ENCODE measurements at regions not wholly inside any gene's neighbourhood (a gene's known extent, or its start where the extent isn't known, plus 50 kb on each side); places are given as distances from the start of the nearest gene placed in this dataset.

DNA sequence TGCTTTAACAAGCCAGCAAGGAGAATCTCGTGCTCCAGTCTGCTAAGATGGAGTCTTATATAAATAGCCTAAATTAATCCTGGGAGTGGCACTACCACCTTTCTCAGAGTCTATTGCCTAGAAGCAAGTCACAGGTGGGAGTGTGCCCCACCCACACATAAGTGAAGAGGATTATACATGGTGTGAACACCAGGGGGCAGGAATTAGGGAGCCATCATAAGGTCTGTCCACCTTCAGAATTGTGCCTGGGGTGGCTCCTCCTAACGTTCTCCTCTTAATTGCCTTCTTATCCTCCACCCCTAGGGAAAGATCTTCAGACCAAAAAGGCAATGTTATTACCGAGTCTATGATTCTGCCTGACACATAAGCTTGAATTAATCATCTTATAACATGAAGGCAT is 276.8 kb upstream of the SESN3 start:
- no peak for DNase-seq (ENCODE audit: extremely low read depth, low read depth)
- TF ChIP-seq, protein P1, sequence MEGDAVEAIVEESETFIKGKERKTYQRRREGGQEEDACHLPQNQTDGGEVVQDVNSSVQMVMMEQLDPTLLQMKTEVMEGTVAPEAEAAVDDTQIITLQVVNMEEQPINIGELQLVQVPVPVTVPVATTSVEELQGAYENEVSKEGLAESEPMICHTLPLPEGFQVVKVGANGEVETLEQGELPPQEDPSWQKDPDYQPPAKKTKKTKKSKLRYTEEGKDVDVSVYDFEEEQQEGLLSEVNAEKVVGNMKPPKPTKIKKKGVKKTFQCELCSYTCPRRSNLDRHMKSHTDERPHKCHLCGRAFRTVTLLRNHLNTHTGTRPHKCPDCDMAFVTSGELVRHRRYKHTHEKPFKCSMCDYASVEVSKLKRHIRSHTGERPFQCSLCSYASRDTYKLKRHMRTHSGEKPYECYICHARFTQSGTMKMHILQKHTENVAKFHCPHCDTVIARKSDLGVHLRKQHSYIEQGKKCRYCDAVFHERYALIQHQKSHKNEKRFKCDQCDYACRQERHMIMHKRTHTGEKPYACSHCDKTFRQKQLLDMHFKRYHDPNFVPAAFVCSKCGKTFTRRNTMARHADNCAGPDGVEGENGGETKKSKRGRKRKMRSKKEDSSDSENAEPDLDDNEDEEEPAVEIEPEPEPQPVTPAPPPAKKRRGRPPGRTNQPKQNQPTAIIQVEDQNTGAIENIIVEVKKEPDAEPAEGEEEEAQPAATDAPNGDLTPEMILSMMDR (IDR thresholded peaks at IDR 0.05; ENCODE audit: low read depth, low read length) = no peak

DNA sequence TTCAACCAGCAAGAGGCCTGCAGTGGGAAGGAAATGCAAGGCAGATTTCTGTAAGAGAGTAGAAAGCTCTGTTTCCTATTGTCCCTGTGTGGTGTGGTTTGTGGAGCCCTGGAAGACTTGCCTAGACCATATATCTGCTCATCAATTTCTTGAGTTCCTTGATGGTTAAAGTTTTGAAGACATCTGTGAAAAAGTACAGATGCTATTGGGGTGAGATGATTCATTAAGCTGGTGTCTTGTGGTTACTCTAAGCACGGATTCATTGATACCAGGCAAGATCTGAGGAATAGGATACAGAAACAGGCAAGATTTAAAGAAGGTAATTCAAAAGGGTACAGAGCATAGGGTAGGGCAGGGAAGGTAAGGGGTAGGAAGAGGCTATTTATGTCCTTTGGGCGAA is 275.8 kb upstream of the SESN3 start:
- no peak for DNase-seq (ENCODE audit: extremely low read depth, low read depth)
- TF ChIP-seq, protein P1 (IDR thresholded peaks at IDR 0.05; ENCODE audit: low read depth, low read length) = no peak

DNA sequence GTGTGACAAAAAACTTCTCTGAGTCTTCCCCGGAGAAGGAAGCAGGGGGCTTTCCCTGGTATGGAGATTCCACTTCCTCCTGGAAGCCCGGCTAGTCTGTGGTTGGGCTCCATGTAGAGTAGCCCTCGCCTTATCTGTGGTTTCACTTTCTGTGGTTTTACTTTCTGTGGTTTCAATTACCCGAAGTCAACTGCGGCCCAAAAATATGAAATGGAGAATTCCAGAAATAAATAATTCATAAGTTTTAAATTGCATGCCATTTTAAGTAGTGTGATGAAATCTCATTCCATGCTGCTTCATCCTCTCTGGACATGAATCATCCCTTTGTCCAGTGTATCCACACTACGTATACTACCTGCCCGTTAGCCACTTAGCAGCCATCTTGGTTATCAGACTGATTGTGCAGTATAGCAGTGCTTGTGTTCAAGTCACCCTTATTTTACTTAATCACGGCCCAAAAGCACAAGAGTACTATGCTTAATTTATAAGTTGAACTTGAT is 275.0 kb upstream of the SESN3 start:
- peak; percentile 52 for DNase-seq (ENCODE audit: extremely low read depth, low read depth)
- TF ChIP-seq, protein P1 (IDR thresholded peaks at IDR 0.05; ENCODE audit: low read depth, low read length) = no peak

DNA sequence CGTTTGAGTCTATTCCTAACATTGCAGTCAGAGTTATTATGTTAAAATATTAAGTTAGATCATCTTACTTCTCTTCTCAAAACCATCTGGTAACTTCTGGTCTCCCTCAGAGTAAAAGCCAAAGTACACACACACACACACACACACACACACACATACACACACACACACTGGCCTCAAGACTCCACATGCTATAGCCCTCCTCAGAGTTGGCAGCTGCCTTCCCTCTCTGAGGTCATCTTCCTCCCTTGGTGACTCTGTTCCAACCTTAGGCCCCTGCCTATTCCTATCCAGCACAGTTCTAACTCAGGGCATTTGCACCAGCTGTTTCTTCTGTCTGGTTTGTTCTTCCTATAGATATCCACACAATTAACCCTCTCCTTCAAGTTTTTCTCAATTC is 272.0 kb upstream of the SESN3 start:
- TF ChIP-seq, protein P1 (IDR thresholded peaks at IDR 0.05; ENCODE audit: low read depth, low read length) = no peak
- no peak for DNase-seq (ENCODE audit: extremely low read depth, low read depth)

DNA sequence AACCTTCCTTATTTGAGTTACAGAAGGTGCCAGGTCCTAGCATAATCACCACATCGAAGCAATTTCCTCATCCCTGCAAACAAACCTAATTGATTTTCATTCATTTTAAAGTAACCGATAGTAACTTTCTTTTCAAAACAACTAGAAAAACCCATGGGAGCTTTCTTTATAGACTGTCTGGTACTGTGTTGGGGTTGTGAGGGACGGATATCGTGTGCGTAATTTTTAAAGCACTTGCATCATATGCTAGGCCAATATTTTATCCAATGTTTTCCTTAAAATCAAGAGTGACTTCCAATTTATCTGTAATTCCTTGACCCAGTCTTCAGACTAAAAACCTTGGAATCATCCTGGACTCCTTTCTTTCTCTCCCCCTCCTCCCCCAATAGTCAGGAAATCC is 271.5 kb upstream of the SESN3 start:
- TF ChIP-seq, protein P1 (IDR thresholded peaks at IDR 0.05; ENCODE audit: low read depth, low read length) = no peak

DNA sequence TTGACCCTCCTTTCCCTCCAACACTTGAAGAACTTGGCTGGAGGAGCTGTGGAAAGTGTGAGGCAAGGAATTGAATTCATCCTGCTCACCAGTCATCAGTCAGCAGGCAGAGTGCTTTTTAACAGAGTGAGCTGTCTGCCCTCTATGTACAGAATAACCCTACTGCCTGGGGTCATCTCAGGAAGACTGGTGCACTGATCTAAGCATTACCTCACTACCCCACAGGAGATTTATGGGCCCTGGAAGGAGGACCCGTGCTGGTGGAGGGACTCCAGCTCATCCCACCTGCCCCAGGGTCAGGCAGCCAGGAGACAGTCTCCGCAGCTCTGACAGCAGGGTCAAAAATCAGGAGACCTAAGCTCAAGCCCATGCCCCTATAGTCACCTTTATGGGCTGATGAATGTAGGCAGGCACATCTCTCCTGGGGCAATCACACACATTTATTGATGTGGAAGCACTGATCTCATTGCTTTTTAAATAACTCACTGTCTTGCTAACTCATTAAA is 270.8 kb upstream of the SESN3 start:
- no peak for DNase-seq (ENCODE audit: extremely low read depth, low read depth)
- TF ChIP-seq, protein P1 (IDR thresholded peaks at IDR 0.05; ENCODE audit: low read depth, low read length) = no peak

More for the DNA sequence above, 271.5 kb upstream of the SESN3 start:
- no peak for DNase-seq (ENCODE audit: extremely low read depth, low read depth)

DNA sequence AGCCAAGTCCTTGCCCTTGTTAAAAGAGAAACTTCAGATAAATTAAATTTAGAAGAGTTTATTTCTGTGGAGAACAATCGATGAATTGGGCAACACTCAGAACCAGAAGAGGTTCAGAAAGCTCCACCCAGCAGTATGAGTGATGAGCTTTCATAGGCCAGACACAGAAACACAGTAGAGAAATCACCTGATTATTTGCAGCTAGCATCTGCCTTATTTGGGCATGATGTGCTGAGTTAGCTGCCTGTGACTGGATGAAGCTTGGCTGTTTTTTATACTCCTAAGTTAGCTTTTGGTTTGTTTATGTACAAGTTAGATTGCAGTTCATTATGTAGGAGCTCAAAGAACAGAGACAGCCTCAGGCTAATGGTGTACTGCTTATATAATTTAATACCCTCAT is 269.5 kb upstream of the SESN3 start:
- no peak for DNase-seq (ENCODE audit: extremely low read depth, low read depth)
- TF ChIP-seq, protein P1 (IDR thresholded peaks at IDR 0.05; ENCODE audit: low read depth, low read length) = no peak

Measured in AG09319 (cell line).